ENCODE measurements at regions not wholly inside any gene's neighbourhood (a gene's known extent, or its start where the extent isn't known, plus 50 kb on each side); places are given as distances from the start of the nearest gene placed in this dataset.

- no peak overlapping the region for H3K4me3 ChIP-seq
- TF ChIP-seq POLR2AphosphoS5 (IDR thresholded peaks at IDR 0.05) (no peak), POLR2A (IDR thresholded peaks at IDR 0.05) (no peak)
- TF ChIP-seq, protein P1, sequence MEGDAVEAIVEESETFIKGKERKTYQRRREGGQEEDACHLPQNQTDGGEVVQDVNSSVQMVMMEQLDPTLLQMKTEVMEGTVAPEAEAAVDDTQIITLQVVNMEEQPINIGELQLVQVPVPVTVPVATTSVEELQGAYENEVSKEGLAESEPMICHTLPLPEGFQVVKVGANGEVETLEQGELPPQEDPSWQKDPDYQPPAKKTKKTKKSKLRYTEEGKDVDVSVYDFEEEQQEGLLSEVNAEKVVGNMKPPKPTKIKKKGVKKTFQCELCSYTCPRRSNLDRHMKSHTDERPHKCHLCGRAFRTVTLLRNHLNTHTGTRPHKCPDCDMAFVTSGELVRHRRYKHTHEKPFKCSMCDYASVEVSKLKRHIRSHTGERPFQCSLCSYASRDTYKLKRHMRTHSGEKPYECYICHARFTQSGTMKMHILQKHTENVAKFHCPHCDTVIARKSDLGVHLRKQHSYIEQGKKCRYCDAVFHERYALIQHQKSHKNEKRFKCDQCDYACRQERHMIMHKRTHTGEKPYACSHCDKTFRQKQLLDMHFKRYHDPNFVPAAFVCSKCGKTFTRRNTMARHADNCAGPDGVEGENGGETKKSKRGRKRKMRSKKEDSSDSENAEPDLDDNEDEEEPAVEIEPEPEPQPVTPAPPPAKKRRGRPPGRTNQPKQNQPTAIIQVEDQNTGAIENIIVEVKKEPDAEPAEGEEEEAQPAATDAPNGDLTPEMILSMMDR (IDR thresholded peaks at IDR 0.05) = no peak
- WGBS = 70% methylated on average over 2 of the region's 2 CpGs
- no peaks in the 10 kb centered on the region for H3K9me3 ChIP-seq
- H3K27me3 ChIP-seq (replicated peaks; ENCODE audit: insufficient read depth) = no peaks in the 10 kb centered on the region
- H3K4me1 ChIP-seq (replicated peaks) = no peaks in the 10 kb centered on the region
- H3K27ac ChIP-seq = no peak overlapping the region
- intact Hi-C loops (cut with DNase I) = no loop called here
- no peak for DNase-seq (ENCODE audit: low spot score)
- no peaks in the 10 kb centered on the region for H3K36me3 ChIP-seq
These were observed 288.0 kb upstream of the BCHE start for GRCh38 chr3:166125179-166125578.

GRCh38 chr3:166123576-166123975 lies 286.4 kb upstream of the BCHE start:
- no peak overlapping the region for H3K27ac ChIP-seq
- no peak overlapping the region for H3K4me3 ChIP-seq
- no peaks in the 10 kb centered on the region for H3K4me1 ChIP-seq (replicated peaks)
- H3K9me3 ChIP-seq = no peaks in the 10 kb centered on the region
- no peak for DNase-seq (ENCODE audit: low spot score)
- no peaks in the 10 kb centered on the region for H3K36me3 ChIP-seq
- no peaks in the 10 kb centered on the region for H3K27me3 ChIP-seq (replicated peaks; ENCODE audit: insufficient read depth)
- intact Hi-C loops (cut with DNase I) = no loop called here
- TF ChIP-seq, protein P1 (IDR thresholded peaks at IDR 0.05) = no peak
- TF ChIP-seq POLR2AphosphoS5 (IDR thresholded peaks at IDR 0.05) = no peak

DNA sequence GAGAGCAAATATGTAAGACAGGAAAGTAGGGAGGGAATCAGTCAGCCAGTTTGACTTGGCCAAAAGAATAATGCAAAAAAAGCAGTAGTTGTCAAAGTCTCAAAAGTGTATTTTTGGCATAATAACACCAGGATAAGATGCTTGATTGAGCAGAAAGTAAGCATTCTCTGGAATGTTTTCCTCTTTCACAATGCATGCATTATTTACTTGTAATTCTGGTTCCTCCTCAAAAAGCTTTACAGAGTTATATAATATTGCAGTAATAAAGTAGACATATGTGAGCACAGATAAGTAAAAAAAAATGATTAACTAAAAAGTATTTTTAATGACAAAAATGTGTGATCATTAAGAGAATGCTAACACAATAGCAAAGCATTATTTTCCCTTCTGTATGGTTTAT lies 285.9 kb upstream of the BCHE start:
- Histone ChIP-seq H3K4me1 (replicated peaks) (no peaks in the 10 kb centered on the region), H3K9me3 (no peaks in the 10 kb centered on the region), H3K27ac (no peak overlapping the region), H3K36me3 (no peaks in the 10 kb centered on the region), H3K27me3 (replicated peaks; ENCODE audit: insufficient read depth) (no peaks in the 10 kb centered on the region), H3K4me3 (no peak overlapping the region)
- no peak for TF ChIP-seq POLR2AphosphoS5 (IDR thresholded peaks at IDR 0.05)
- TF ChIP-seq, protein P1 (IDR thresholded peaks at IDR 0.05) = no peak
- DNase-seq (ENCODE audit: low spot score) = no peak
- intact Hi-C loops (cut with DNase I) = no loop called here

- WGBS = 59% methylated on average over 2 of the region's 2 CpGs
These were observed 280.8 kb upstream of the BCHE start for GRCh38 chr3:166118049-166118448.

GRCh38 chr3:166114448-166114847 lies 277.2 kb upstream of the BCHE start:
- Histone ChIP-seq H3K27ac (no peak overlapping the region), H3K9me3 (no peaks in the 10 kb centered on the region), H3K36me3 (no peaks in the 10 kb centered on the region), H3K4me1 (replicated peaks) (no peaks in the 10 kb centered on the region), H3K4me3 (no peak overlapping the region), H3K27me3 (replicated peaks; ENCODE audit: insufficient read depth) (no peaks in the 10 kb centered on the region)
- intact Hi-C loops (cut with DNase I) = no loop called here
- no peak for DNase-seq (ENCODE audit: low spot score)
- TF ChIP-seq, protein P1 (IDR thresholded peaks at IDR 0.05) = no peak

More at GRCh38 chr3:166118049-166118448, 280.8 kb upstream of the BCHE start:
- Histone ChIP-seq H3K27me3 (replicated peaks; ENCODE audit: insufficient read depth) (no peaks in the 10 kb centered on the region), H3K4me3 (no peak overlapping the region), H3K4me1 (replicated peaks) (no peaks in the 10 kb centered on the region), H3K27ac (no peak overlapping the region), H3K36me3 (no peaks in the 10 kb centered on the region), H3K9me3 (no peaks in the 10 kb centered on the region)
- intact Hi-C loops (cut with DNase I) = no loop called here
- DNase-seq (ENCODE audit: low spot score) = no peak
- TF ChIP-seq, protein P1 (IDR thresholded peaks at IDR 0.05) = no peak

Data from prostate gland (tissue), 2 donors.